ENCODE measurements at regions not wholly inside any gene's neighbourhood (a gene's known extent, or its start where the extent isn't known, plus 50 kb on each side); places are given as distances from the start of the nearest gene placed in this dataset.

DNA sequence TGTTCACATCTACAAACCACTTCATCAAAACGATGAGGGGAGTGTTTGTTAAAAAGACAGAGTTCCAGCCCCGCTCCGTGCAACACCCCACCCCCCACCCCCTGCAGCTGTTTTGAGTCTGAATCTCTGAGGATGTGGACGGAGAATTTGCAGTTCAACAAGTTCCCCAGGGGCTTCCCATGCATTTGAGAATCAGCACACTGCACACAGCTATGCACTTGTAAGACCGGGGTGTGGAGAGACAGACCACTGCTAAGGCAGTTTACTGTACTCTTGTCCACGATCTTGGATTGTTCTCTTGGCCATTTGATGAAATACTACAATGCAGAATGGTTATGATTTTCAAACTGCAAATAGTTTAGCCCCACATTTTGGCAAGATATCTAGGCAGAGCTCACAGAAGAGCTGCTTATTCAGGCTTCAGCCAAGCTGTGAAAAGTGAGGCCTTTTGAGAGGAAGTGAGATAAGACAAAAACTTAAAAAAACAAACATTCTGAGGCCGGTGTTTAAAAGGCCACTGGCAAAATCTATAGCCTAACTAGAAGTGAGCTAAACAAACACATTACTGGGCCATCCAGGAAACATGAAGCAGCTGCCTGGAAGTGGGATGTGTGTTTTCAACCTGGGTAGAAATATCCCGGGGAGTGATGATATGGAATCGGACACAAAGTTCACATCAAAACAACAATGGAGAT, 308.2 kb upstream of the ADAMTS9 start:
- TF ChIP-seq, protein P1, sequence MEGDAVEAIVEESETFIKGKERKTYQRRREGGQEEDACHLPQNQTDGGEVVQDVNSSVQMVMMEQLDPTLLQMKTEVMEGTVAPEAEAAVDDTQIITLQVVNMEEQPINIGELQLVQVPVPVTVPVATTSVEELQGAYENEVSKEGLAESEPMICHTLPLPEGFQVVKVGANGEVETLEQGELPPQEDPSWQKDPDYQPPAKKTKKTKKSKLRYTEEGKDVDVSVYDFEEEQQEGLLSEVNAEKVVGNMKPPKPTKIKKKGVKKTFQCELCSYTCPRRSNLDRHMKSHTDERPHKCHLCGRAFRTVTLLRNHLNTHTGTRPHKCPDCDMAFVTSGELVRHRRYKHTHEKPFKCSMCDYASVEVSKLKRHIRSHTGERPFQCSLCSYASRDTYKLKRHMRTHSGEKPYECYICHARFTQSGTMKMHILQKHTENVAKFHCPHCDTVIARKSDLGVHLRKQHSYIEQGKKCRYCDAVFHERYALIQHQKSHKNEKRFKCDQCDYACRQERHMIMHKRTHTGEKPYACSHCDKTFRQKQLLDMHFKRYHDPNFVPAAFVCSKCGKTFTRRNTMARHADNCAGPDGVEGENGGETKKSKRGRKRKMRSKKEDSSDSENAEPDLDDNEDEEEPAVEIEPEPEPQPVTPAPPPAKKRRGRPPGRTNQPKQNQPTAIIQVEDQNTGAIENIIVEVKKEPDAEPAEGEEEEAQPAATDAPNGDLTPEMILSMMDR (conservative IDR thresholded peaks at IDR 0.05; ENCODE audit: low read depth, low read length), result no peak

DNA sequence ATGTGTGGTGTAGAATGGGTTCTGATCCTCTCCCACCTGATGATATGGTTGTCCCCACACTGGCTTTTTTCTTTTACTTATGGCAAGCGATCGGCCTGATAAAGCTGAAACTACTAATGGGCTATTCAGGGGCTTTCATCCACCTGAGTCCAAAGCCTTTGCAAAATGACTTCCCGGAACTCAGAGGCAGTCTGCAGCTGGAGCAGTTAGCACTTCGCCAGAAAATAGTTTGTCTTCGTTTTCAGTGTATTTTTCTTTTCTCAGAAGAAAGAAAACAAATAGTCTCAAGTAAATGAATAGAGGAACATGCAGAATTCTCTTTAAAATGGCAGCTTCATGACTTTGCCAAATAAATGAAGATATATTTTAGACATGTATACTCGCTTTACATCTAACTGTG, 306.0 kb upstream of the ADAMTS9 start:
- DNase-seq (ENCODE audit: low read depth), result no peak
- TF ChIP-seq, protein P1 (conservative IDR thresholded peaks at IDR 0.05; ENCODE audit: low read depth, low read length), result no peak
- H3K4me3 ChIP-seq (ENCODE audit: low read length), result no peak overlapping the region

More for the DNA sequence above, 308.2 kb upstream of the ADAMTS9 start:
- no peak overlapping the region for H3K4me3 ChIP-seq (ENCODE audit: low read length)
- DNase-seq (ENCODE audit: low read depth), result no peak

GRCh38 chr3:64992530-64993285, 304.9 kb upstream of the ADAMTS9 start:
- DNase-seq (ENCODE audit: low read depth), result no peak
- no peak overlapping the region for H3K4me3 ChIP-seq (ENCODE audit: low read length)
- TF ChIP-seq, protein P1 (conservative IDR thresholded peaks at IDR 0.05; ENCODE audit: low read depth, low read length), result no peak

- DNase-seq (ENCODE audit: low read depth), result no peak
- TF ChIP-seq, protein P1 (conservative IDR thresholded peaks at IDR 0.05; ENCODE audit: low read depth, low read length), result no peak
Measured at GRCh38 chr3:64988188-64988587, 300.4 kb upstream of the ADAMTS9 start.

DNA sequence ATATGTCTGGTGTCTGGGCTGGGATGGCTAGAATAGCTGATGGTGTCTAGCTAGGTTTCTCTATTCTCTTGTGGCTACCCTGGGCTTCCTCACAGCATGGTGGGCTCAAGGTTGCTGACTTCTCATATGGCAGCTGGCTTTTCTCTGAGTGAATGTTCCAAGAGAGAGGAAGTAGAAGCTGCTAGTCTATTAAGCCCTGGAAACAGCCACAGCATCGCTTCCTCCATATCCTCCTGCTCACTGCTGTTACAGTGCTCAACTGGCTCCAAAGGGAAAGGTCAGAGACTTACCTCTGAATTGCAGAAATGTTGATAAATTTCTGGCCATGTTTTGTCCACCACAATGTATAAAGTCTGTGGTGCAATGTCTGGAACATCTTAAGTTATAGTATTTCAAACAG, 299.9 kb upstream of the ADAMTS9 start:
- DNase-seq (ENCODE audit: low read depth), result no peak
- TF ChIP-seq, protein P1 (conservative IDR thresholded peaks at IDR 0.05; ENCODE audit: low read depth, low read length), result no peak
- H3K4me3 ChIP-seq (ENCODE audit: low read length), result no peak overlapping the region

More at GRCh38 chr3:64988188-64988587, 300.4 kb upstream of the ADAMTS9 start:
- no peak overlapping the region for H3K4me3 ChIP-seq (ENCODE audit: low read length)

- TF ChIP-seq, protein P1 (conservative IDR thresholded peaks at IDR 0.05; ENCODE audit: low read depth, low read length), result no peak
- H3K4me3 ChIP-seq (ENCODE audit: low read length), result no peak overlapping the region
- no peak for DNase-seq (ENCODE audit: low read depth)
Measured at GRCh38 chr3:64985072-64985471, 297.3 kb upstream of the ADAMTS9 start.
